ENCODE measurements at regions not wholly inside any gene's neighbourhood (a gene's known extent, or its start where the extent isn't known, plus 50 kb on each side); places are given as distances from the start of the nearest gene placed in this dataset.

DNA sequence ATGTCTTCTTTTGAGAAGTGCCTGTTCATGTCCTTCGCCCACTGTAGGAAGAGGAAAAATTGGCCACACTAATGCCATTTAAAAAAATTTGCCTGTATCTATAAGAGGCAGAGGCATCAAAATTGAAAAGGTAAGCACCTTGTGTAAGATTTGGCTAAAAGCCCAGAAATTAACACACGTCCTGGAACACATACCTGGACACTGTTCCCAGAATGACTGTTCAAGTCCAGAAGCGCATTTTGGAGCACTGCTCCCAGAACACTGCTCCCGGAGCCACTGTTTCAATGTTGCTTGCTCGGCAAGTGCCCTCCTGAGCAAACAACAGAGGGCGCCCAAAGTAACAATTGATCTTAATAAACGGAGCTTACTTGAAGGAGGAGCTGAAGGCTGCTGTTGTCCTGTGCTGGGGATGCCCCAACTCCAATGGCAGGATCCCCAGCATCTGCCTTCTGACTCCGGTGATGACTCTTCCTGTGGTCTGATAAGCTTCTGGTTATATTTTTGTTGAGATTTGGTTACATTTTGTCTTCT is 1958.6 kb downstream of the C4orf33 start:
- no peak for DNase-seq (ENCODE audit: low read depth)

DNA sequence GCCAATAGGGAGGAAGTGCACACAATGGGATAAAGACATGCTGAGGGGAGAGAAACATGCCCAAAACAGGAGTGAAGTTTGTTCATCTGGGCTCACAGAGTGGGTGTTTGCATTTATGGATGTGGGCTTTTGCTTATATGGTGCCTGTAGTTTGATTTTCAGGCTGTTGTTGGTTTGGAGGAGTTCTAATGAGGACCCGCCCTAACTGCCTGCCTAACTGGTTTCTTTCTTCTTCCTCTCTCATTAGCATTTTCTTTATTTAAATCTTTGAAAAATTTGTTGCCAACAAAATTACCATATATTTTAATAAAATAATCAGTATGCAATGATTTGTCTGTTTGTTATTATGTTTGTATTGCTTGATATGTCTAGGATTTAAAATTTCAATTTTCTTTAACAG is 1965.8 kb downstream of the C4orf33 start:
- no peak for DNase-seq (ENCODE audit: low read depth)

- no peak for DNase-seq (ENCODE audit: low read depth)
Measured at GRCh38 chr4:131063878-131064277, 1967.9 kb downstream of the C4orf33 start.

DNA sequence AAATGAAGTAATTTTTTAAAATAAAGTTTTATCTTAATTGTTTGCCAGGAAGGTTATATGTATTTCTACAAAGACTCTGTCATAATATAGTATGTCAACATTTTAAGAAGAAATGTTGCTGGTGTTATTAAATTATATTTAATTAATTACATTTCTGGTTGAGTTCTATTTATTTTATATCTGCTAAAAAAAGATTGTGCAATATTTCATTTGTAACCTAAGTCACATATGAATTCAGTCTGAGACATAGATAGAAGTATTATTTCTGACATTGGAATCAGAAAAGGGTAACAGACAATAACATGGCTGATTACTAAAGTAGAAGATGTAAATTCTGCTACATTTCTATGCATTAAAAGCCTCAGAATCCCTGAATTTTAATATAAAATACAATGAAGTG is 1985.1 kb downstream of the C4orf33 start:
- DNase-seq (ENCODE audit: low read depth) = no peak

DNA sequence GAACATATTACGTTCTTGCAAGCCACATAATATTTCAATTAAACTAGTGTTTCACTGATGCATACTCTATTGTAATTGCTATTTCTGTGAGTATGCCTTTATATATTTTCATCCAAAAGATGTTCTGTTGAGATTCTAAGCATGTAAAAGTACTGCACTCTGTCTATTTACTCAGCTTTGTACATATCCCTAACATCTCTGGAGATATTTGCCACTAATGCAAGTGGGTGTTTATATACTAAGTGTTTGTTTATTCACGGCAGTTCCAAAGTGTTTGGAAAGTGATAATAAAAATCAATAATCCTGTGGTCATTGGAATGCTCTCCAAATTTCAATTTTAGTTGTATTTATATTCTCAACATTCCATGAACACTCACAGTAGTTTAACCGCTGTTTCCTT is 1989.0 kb downstream of the C4orf33 start:
- DNase-seq (ENCODE audit: low read depth) = no peak

DNA sequence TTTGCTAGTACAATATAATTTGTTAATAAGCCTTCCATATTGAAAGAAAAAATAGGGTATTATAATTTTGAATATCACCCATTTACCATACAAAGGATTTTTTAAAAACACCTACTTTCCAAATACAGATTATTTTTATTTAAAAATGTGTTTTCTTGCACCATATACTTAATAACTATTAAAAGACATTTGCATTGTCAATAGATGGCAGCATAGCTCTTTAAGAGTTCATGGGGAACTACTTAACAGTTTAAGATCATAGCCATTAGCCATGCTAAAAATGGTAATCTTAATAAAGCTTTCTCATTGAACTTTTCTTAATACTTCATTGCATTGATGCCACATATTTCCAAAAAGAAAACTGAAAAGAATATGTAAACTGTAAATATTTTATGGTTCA is 1995.9 kb downstream of the C4orf33 start:
- no peak for DNase-seq (ENCODE audit: low read depth)

- DNase-seq (ENCODE audit: low read depth) = no peak
Measured at GRCh38 chr4:131093303-131093702, 1997.4 kb downstream of the C4orf33 start.

GRCh38 chr4:131098976-131099375 is 2003.0 kb downstream of the C4orf33 start:
- DNase-seq (ENCODE audit: low read depth) = no peak

GRCh38 chr4:131113273-131113672 is 2017.3 kb downstream of the C4orf33 start:
- DNase-seq (ENCODE audit: low read depth) = no peak

DNA sequence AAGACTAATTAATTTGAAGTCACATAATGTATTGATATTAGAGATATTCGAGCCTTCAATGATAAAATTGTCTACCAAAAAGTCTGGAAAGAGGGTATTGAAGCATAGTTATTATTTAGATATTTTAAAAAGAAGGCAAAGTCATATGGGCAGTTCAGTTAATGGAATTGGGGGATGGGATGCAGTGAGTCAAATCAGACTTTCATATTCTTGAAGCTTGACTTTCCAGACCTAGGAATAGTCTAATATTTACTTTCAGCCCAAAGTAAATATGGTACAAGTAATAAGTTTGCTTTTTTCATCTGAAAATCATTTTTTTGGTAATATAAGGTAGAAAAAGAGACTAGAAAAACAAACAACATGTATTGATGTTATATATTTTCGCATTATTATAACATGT is 2017.8 kb downstream of the C4orf33 start:
- DNase-seq (ENCODE audit: low read depth) = no peak

DNA sequence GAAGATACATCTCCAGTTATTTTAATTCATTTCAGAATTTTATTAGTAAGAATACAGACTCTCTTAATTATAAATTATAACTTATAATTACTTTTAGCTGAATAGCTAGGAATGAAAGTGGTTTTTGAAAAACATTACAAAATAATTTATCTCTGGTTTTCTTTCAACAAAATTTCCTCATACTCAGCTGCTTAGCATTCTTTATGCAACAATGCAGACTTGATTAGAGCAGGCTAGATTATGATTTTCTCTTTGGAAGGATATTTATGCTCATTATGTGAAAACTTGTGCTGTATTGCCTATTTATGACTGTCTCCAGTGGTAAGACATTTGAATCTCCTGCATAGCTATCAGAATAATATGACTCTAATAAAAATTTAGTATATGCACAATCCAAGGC is 2023.7 kb downstream of the C4orf33 start:
- no peak for DNase-seq (ENCODE audit: low read depth)

GRCh38 chr4:131137196-131137595 is 2011.9 kb upstream of the PCDH10 start:
- DNase-seq (ENCODE audit: low read depth) = no peak

DNA sequence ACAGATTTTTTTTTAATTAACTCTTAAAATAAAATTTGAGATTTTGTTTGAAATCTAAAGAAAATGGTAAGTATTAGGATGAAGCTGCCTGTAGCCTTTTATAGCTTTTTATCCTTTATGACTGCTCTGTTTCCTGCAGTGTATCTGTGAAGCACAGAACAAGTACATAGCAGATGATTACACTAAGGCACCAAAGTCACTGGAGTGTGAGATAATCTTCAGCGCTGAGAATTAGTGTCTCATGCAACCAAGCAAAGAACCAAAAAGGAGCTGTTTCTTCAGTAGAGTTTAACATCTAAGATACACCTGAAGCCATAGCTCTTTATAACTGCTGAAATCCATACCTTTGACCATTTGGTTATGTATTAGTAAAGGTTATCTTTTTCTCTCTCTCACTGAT is 1989.8 kb upstream of the PCDH10 start:
- DNase-seq (ENCODE audit: low read depth) = no peak

DNA sequence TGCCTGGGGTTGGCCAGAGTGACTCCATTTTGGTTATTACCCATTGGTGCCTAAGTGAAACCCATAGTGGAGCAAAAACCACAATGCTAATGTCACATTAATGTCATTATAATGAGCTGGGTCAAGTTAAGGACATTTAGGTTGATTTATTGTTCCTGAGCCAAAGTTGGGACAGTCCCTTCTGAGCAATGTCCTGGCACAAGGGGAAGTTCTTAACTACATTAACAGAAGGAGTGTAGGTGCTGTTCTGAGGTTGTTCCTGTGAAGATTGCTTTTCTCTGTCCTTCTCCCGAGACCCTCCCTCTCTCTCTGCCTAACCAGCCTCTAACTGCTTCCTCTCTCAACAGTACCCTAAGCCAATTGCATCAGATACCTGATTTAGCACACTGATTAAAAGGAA is 1956.8 kb upstream of the PCDH10 start:
- no peak for DNase-seq (ENCODE audit: low read depth)

DNA sequence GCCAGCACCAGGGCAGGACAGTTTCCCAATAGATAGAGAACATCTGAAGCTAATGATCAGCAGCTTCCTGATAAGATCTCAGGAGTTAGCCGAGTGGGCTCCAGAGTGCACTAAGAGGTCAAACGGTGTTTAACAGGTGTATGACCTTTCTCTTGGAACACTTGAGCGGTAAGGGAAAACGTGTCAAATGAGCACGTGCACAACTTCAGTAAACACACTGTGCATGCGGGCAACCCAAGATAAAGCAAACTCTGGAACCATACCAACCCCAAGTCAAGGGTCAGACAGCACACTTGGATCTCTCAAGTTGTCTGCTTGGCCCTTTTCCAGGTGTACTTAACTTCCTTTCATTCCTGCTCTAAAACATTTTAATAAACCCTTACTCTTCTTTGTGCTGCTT is 1941.5 kb upstream of the PCDH10 start:
- no peak for DNase-seq (ENCODE audit: low read depth)

- no peak for DNase-seq (ENCODE audit: low read depth)
Measured at GRCh38 chr4:131248314-131248713, 1900.8 kb upstream of the PCDH10 start.

DNA sequence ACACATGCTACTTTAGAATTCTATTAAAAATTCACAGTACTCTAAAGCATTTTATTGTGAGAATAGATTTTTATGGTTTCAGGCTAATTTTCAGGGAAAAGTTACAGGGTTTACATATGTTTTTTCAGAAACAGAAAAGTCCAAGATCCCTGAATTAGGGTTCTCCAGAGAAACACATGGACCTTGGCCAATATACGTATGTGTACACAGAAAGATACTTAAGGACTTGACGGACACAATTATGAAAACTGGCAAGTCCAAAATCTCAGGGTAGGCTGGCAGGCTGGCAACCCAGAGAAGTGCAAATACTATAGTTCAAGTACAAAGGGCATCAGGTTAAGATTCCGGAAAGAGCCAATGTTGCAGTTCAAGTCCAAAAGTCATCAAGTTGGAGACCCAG is 1897.8 kb upstream of the PCDH10 start:
- DNase-seq (ENCODE audit: low read depth) = no peak

GRCh38 chr4:131257241-131257640 is 1891.9 kb upstream of the PCDH10 start:
- no peak for DNase-seq (ENCODE audit: low read depth)

GRCh38 chr4:131258361-131258760 is 1890.7 kb upstream of the PCDH10 start:
- no peak for DNase-seq (ENCODE audit: low read depth)

- no peak for DNase-seq (ENCODE audit: low read depth)
Measured at GRCh38 chr4:131288441-131288840, 1860.7 kb upstream of the PCDH10 start.

- no peak for DNase-seq (ENCODE audit: low read depth)
Measured at GRCh38 chr4:131296192-131296591, 1852.9 kb upstream of the PCDH10 start.

DNA sequence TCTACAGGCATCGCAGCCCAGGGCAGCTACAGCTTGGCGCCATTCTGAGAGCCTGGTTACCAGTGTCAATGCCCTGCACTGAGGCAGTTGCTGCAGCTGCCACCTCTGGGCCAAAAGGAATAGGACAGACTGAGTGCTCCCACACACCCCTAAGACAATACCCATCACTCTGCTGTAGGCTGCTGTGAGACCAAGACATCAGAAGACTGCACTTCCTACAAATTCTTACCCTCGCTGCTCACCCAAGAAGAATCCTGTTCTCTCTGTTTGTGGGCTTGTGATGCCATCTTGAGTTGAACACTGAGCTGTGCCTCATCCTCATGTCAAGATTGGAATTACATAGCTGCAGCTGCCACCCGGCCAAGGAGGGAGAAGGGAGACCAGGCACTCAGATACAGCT is 1847.0 kb upstream of the PCDH10 start:
- no peak for DNase-seq (ENCODE audit: low read depth)

GRCh38 chr4:131304686-131305085 is 1844.4 kb upstream of the PCDH10 start:
- no peak for DNase-seq (ENCODE audit: low read depth)

DNA sequence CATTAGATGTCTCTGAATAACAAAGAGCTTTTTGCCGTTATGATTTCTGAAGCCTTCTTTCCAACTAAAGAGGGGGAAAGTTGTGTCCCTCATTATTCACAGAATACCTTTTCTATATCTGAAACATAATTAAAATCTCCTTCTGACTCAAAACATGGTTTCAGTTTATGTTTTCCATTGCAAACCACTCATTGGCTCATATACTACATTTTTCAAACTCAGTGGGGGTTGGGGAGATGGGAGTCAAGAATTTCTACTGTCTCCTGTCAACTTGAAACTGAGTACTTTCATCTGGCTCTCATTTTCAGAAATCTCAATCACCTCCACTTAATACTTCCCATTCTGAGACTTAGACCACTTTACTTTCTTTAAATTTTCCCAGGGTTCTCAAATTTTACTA is 1839.5 kb upstream of the PCDH10 start:
- no peak for DNase-seq (ENCODE audit: low read depth)

DNA sequence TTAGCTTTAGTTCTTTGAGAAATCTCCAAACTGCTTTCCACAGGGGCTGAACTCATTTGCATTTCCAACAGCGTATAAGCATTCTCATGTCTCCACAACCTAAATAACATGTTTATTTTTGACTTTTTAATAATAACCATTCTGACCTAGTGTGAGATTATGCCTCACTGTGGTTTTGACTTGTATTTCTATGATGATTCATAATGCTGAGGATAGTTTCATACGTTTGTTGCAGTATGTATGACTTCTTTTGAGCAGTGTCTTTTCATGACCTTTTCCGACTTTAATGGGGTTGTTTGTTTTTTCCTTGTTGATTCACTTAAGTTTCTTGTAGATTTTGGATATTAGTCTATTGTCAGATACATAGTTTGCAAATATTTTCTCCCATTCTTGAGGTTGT is 1833.0 kb upstream of the PCDH10 start:
- no peak for DNase-seq (ENCODE audit: low read depth)

All from T-helper 22 cell (primary cell).